BJ (cell line): ENCODE measurements at regions not wholly inside any gene's neighbourhood (a gene's known extent, or its start where the extent isn't known, plus 50 kb on each side); places are given as distances from the start of the nearest gene placed in this dataset.

Experiments used
- CTCF ChIA-PET: fragments of 350-600 bp; formaldehyde crosslinking; extraction: SDS; loops from one replicate; lab custom pipeline; 2021; ENCODE audit warnings: antibody characterized with exemption, inconsistent platforms; lab: Yijun Ruan, JAX
- POLR2A ChIA-PET: fragments of 300-600 bp; sonication (Branson Sonifier 250); formaldehyde crosslinking; extraction: SDS; loops from one replicate; lab custom pipeline; 2021; ENCODE audit warnings: antibody characterized with exemption; lab: Charles Lee
- DNase-seq: peaks from one replicate; pipeline ENCODE4 v3.0.0-alpha.2; 2011; ENCODE audit warnings: low read depth
- H3K27me3 ChIP-seq: 2 replicates; pipeline ENCODE4 v1.6.0; 2011; ENCODE audit warnings: low read length; ENCODE audit not compliant: control insufficient read depth, insufficient read depth
- H3K36me3 ChIP-seq: 2 replicates; pipeline ENCODE4 v1.5.1; 2011; ENCODE audit warnings: low read length; ENCODE audit not compliant: control insufficient read depth, insufficient read depth
- H3K4me3 ChIP-seq: 2 replicates; pipeline ENCODE4 v1.5.1; 2011; ENCODE audit warnings: low read depth, mild to moderate bottlenecking, control low read depth, low read length
- TF ChIP-seq, protein P1 (sequence below): IDR thresholded peaks from 2 replicates; pipeline ENCODE4 v1.5.1; 2011; ENCODE audit warnings: low read depth, mild to moderate bottlenecking, control low read depth, inconsistent platforms, low read length, moderate library complexity; ENCODE audit not compliant: insufficient read depth

DNA sequence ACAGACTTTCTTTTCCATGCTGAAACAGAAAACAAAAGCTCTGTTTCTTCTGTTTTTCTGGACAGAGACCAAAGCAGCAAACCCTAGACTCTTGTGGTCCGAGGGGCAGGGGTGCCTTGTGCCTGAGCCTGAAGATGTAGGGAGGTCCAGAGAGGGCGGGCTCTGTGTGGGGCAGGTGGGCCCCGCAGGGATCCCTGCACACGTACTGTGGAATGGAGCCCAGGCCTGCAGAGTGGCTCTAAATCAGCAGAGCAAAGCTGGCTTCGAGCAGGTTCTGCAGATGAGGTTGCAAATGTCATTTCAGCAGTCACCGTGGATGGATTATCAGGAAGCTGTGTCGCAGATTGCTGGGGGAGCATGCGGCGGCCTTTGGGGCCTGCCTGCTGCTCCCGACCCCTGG lies 438.6 kb downstream of the RNF144A start:
- POLR2A ChIA-PET, result no interaction called here

DNA sequence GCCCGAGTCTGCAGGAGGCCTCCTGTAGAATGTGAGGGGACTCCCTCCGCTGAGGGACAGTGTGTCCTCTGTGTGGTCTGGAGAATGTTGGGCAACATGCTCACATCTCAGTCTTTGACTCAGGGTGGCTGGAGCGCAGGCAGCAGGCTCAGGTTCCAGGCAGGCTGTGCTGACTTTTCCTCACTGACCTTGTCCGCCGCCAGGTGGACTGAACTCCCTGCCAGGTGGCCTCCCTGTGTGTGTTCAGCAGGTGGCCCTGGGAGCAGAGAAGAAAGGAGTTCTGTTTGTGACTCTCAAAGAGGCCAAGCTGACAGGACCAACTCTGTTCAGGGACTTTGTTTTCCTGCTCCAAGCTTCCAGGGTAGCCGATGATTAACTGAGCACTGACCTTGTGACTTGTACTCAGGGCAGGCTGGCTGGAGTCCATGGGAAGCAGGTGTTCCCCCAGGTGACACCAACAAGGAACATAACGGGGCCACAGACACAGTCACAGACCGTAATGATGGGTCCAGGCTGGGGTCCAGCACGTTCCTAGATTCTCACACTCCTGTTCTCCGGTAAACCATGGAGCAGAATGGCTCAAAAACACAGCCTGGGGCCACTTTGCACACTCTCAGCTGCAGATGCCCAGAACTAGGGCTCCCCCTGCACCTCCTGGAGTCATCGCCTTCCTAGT lies 439.8 kb downstream of the RNF144A start:
- Histone ChIP-seq H3K27me3 (no peaks in the 10 kb centered on the region), H3K4me3 (no peak overlapping the region), H3K36me3 (no peaks in the 10 kb centered on the region)
- CTCF ChIA-PET, result no interaction called here
- TF ChIP-seq, protein P1, sequence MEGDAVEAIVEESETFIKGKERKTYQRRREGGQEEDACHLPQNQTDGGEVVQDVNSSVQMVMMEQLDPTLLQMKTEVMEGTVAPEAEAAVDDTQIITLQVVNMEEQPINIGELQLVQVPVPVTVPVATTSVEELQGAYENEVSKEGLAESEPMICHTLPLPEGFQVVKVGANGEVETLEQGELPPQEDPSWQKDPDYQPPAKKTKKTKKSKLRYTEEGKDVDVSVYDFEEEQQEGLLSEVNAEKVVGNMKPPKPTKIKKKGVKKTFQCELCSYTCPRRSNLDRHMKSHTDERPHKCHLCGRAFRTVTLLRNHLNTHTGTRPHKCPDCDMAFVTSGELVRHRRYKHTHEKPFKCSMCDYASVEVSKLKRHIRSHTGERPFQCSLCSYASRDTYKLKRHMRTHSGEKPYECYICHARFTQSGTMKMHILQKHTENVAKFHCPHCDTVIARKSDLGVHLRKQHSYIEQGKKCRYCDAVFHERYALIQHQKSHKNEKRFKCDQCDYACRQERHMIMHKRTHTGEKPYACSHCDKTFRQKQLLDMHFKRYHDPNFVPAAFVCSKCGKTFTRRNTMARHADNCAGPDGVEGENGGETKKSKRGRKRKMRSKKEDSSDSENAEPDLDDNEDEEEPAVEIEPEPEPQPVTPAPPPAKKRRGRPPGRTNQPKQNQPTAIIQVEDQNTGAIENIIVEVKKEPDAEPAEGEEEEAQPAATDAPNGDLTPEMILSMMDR, result no peak
- POLR2A ChIA-PET, result no interaction called here
- no peak for DNase-seq

More for the DNA sequence above, 438.6 kb downstream of the RNF144A start:
- TF ChIP-seq, protein P1, result no peak
- no peaks in the 10 kb centered on the region for H3K36me3 ChIP-seq
- no peaks in the 10 kb centered on the region for H3K27me3 ChIP-seq
- no peak overlapping the region for H3K4me3 ChIP-seq
- DNase-seq, result no peak
- CTCF ChIA-PET, result interaction anchor here (1.0 kb wide), 1 partner anchor 26 kb away, joined by 3 read pairs; no protein-coding TSS in a partner anchor

DNA sequence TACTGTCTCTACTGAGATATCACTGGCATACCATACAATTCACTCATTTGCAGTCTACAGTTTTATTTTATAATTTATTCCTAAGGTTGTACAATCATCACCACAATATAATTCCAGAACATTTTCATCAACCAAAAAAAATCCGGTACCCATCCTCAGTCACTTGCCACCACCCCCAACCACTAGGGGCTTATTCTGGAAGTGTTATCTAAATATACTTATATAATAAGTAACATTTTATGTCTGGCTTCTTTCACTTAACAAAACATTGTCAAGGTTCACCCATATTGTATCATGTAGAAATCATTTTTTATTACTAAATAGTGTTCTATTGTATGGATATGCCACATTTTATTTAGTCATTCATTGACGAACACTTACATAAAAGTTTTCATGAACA lies 440.8 kb downstream of the RNF144A start:
- H3K27me3 ChIP-seq, result no peaks in the 10 kb centered on the region
- no peaks in the 10 kb centered on the region for H3K36me3 ChIP-seq
- ChIA-PET POLR2A (no interaction called here), CTCF (no interaction called here)
- TF ChIP-seq, protein P1, result no peak
- H3K4me3 ChIP-seq, result no peak overlapping the region
- no peak for DNase-seq

DNA sequence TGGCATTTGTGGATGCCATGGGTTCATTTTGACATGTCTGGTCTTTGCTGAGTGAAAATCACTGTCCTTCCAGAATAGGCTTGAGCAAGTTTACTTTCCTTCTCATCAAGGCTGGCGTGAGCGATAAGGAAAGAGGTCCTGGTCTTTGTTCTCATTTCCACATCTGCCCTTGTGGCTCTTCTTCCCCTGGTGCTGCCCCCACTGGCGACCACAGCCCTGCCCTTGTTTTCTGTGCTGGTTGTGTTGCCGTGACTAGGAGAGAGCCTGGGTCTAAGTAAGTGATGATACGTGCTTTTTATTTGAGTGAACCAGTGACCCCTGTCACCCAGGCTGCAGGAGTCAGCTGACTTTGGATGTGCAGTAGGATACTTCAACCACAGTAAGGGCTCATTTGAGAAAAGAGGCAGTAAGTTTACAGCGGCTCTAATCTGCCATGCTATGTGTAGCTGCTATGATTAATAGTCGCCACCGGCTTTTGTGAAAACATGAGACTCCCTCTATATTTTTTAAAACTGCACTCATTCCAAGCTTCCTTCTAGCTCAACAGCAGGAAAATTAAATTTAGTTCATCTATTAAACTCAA lies 441.7 kb downstream of the RNF144A start:
- CTCF ChIA-PET, result no interaction called here
- Histone ChIP-seq H3K27me3 (no peaks in the 10 kb centered on the region), H3K4me3 (no peak overlapping the region), H3K36me3 (no peaks in the 10 kb centered on the region)
- POLR2A ChIA-PET, result no interaction called here
- TF ChIP-seq, protein P1, result no peak
- no peak for DNase-seq

DNA sequence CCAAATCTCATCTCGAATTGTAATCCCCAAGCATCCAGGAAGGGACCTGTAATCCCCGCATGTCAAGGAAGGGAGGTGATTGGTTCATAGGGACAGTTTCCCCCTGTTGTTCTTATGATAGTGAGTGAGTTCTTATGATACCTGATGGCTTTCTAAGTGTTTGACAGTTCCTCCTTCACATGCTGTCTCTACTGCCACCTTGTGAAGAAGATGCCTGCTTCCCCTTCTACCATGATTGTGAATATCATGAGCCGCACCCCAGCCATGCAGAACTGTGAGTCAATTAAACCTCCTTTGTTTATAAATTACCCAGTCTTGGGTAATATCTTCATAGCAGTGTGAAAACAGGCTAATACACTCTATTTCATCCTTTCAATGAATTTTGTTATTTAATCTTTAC lies 446.7 kb downstream of the RNF144A start:
- Histone ChIP-seq H3K27me3 (no peaks in the 10 kb centered on the region), H3K36me3 (no peaks in the 10 kb centered on the region), H3K4me3 (no peak overlapping the region)
- ChIA-PET CTCF (no interaction called here), POLR2A (no interaction called here)
- TF ChIP-seq, protein P1, result no peak
- no peak for DNase-seq
